Erythroblast (primary cell): ENCODE measurements at regions not wholly inside any gene's neighbourhood (a gene's known extent, or its start where the extent isn't known, plus 50 kb on each side); places are given as distances from the start of the nearest gene placed in this dataset.

ENCODE experiments used
- DNase-seq, 2 experiments: peaks; one replicate each; lab custom pipeline; 2025; lab: John Stamatoyannopoulos, UW
- GATA1 ChIP-seq: IDR thresholded peaks from 2 replicates; pipeline ENCODE4 v1.6.1; 2011; ENCODE audit warnings: low read depth, mild to moderate bottlenecking, control low read depth, low read length, moderate library complexity
- POLR2A ChIP-seq: IDR thresholded peaks from 2 replicates; pipeline ENCODE4 v1.6.1; 2011; ENCODE audit warnings: mild to moderate bottlenecking, low read length

- DNase-seq: no peak
- TF ChIP-seq GATA1 (no peak), POLR2A (no peak)
These were observed 135.8 kb upstream of the GUCY1A1 start for GRCh38 chr4:155530857-155531256.

GRCh38 chr4:155530290-155530689, 136.4 kb upstream of the GUCY1A1 start:
- DNase-seq: no peak

GRCh38 chr4:155529716-155530115, 136.9 kb upstream of the GUCY1A1 start:
- TF ChIP-seq POLR2A: no peak
- TF ChIP-seq GATA1: no peak
- DNase-seq: no peak

More at GRCh38 chr4:155530290-155530689, 136.4 kb upstream of the GUCY1A1 start:
- TF ChIP-seq GATA1 (no peak), POLR2A (no peak)

DNA sequence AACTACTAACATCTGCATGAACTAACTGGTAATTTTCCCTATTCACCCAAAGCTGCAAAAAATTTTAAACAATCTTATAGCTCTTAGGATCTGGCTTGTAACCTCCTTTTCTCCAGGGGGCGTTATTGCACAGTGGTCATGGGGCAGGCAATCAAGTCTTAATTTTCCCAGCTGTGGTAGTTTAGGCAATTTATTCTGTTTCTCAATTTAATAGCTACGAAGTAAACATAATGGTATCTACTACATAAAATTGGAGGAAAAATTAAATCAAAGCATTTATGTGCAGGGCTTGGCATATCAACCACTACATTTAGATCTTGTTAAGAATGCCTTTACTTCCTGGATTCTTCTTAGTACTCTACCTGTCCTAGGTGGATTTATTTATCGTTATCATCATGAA, 137.4 kb upstream of the GUCY1A1 start:
- peak in 1 of 2 experiments; percentile 6 for DNase-seq
- TF ChIP-seq POLR2A (no peak), GATA1 (no peak)

- TF ChIP-seq GATA1: no peak
- no peak for TF ChIP-seq POLR2A
- DNase-seq: no peak
These were observed 140.0 kb upstream of the GUCY1A1 start for GRCh38 chr4:155526452-155527169.

GRCh38 chr4:155524926-155525455, 141.7 kb upstream of the GUCY1A1 start:
- DNase-seq: no peak
- TF ChIP-seq POLR2A (no peak), GATA1 (no peak)

DNA sequence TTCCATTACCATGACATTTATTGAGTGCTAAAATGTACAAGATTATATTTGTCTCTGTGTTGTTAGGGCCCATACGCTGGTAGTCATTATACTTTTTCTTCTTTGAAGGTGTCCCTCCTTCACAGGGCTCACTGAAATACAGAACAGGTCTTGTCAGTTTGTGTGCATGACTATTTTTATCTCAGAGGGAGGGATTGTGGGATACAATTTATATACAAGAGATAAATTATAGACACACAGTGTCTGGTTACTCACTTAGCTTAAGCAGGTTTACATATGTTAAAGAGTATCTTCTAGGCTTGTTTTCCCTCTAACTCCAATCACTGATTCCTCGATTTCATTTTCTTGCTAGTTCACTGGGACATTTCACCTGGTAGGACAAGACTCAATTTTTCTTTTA, 143.3 kb upstream of the GUCY1A1 start:
- TF ChIP-seq POLR2A (no peak), GATA1 (no peak)
- DNase-seq: no peak

DNA sequence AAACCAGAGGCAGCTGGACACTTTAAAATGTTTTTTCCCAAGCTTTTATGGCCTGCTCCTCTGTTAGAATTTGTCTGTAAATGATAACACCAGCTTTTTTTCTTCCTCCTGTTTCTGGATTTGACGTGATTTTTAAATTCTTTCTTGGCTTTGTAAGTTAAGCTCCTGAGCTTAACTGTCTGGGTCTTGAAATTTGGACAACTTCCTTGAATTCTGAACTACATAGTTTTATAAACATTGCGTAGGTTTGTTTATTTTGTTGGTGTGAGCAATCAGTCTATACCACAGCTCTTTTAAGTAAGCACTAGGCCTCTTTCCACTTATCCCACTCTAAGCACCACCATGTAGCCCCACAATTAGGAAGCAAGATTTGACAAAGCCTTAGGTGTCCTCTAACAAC, 144.4 kb upstream of the GUCY1A1 start:
- no peak for DNase-seq
- TF ChIP-seq GATA1 (no peak), POLR2A (no peak)

GRCh38 chr4:155521382-155521781, 144.6 kb upstream of the MAP9 start:
- no peak for DNase-seq
- no peak for TF ChIP-seq GATA1
- no peak for TF ChIP-seq POLR2A

GRCh38 chr4:155515444-155516075, 138.8 kb upstream of the MAP9 start:
- TF ChIP-seq POLR2A: no peak
- no peak for TF ChIP-seq GATA1
- DNase-seq: no peak

GRCh38 chr4:155514628-155515027, 137.9 kb upstream of the MAP9 start:
- TF ChIP-seq GATA1 (no peak), POLR2A (no peak)
- no peak for DNase-seq

- TF ChIP-seq GATA1: no peak
- no peak for TF ChIP-seq POLR2A
- no peak for DNase-seq
These were observed 136.1 kb upstream of the MAP9 start for GRCh38 chr4:155512817-155513216.

DNA sequence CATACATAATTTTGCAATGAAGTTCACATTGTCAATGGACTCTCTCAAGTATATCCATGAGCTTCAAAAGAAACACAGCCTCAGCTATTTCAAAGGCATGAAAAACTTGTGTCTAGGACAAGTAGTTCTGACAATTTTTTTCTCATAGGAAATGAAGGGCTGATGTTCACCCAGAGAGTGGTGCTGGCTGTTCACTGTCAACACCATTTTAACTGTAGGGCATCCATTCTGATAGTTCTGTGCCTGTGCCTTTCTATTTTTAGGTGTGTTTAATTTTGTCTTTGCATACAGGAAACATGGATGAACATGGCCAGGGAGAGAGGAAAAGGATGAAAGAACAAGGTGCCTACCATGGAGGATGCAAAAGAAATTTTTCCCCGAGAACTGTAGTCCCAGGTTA, 135.3 kb upstream of the MAP9 start:
- no peak for TF ChIP-seq GATA1
- TF ChIP-seq POLR2A: no peak
- no peak for DNase-seq

- TF ChIP-seq GATA1: no peak
- TF ChIP-seq POLR2A: no peak
- DNase-seq: no peak
These were observed 134.0 kb upstream of the MAP9 start for GRCh38 chr4:155510771-155511170.
